Esophagus (tissue), 2 donors: ENCODE measurements at regions not wholly inside any gene's neighbourhood (a gene's known extent, or its start where the extent isn't known, plus 50 kb on each side); places are given as distances from the start of the nearest gene placed in this dataset.

Source experiments
- H3K27ac ChIP-seq, 2 donors: one replicate each; pipeline ENCODE4 v1.5.1; 2013; ENCODE audit warnings: low read depth in 2 of 2, mild to moderate bottlenecking in 2 of 2, inconsistent platforms in 1 of 2, low read length in 1 of 2, moderate library complexity in 1 of 2
- H3K27me3 ChIP-seq, 2 donors: one replicate each; pipeline ENCODE4 v1.6.1; 2013; ENCODE audit warnings: low read length in 2 of 2, control low read depth in 1 of 2, mild to moderate bottlenecking in 1 of 2; ENCODE audit not compliant: insufficient read depth in 2 of 2, control insufficient read depth in 1 of 2
- H3K36me3 ChIP-seq, 2 donors: one replicate each; pipeline ENCODE4 v1.6.1; 2013; ENCODE audit warnings: low read length in 1 of 2; ENCODE audit not compliant: control insufficient read depth in 2 of 2, insufficient read depth in 2 of 2
- H3K4me1 ChIP-seq, 2 donors: one replicate each; pipeline ENCODE4 v1.6.1; 2013; ENCODE audit warnings: low read length in 1 of 2; ENCODE audit not compliant: control insufficient read depth in 2 of 2, insufficient read depth in 2 of 2
- H3K4me3 ChIP-seq, 2 donors: one replicate each; pipeline ENCODE4 v1.5.1; 2013; ENCODE audit warnings: low read length in 2 of 2, mild to moderate bottlenecking in 2 of 2, low read depth in 1 of 2, moderate library complexity in 1 of 2
- H3K9me3 ChIP-seq, 2 donors: one replicate each; pipeline ENCODE4 v1.6.1; 2013; ENCODE audit warnings: mild to moderate bottlenecking in 2 of 2, low read depth in 1 of 2, low read length in 1 of 2, moderate library complexity in 1 of 2; ENCODE audit not compliant: control insufficient read depth in 2 of 2, insufficient read depth in 1 of 2
- WGBS, 2 donors: extraction: QIAGEN DNeasy Blood & Tissue Kit; methylation state at CpG; one replicate each; pipeline ENCODE4 v1.1.7; 2013; 5-methylcytosine and 5-hydroxymethylcytosine counted together
- donor health status: healthy with polysubstance abuse.
- donor health status: Bipolar disorder and iron deficiency.

DNA sequence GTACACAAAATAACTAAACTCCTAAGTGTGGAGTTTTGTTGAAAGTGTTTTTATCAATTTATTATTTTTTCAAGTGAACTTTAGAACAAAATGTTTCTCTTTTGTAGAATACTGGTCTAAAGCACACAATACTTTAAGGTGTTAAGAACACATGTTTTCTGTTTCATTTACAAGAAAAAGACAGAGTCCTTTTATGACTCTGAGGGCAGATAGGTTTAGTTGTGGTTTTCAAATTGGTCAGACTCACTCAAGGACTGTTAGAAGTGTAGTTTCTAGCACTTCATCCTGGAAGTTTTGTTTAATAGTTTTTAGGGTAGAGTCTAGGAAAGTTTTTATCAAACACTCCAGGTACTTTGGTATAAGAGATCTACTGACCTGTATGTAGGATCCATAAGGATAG, 376.5 kb downstream of the LRRIQ3 start:
- Histone ChIP-seq H3K4me3 (no peak overlapping the region), H3K4me1 (no peaks in the 10 kb centered on the region), H3K27me3 (no peaks in the 10 kb centered on the region), H3K9me3 (no peaks in the 10 kb centered on the region), H3K27ac (no peak overlapping the region), H3K36me3 (no peaks in the 10 kb centered on the region)

DNA sequence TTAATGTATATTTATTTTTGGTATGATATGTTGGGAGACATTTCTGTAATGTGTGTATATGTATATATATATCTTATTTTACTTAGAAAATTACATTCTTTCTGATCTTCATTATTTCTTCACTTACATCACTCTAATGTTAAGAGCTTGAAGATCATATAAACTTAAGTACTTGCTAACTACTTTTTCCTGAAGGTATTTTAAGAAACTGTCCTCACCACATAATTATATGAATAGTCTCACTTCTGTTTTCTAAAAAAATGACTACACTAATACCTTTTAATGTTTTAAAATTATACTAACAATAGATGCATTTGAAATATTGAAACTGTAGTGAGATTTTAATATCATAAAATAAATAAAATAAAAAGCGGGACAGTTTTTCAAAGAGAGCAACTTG, 377.1 kb downstream of the LRRIQ3 start:
- H3K36me3 ChIP-seq = no peaks in the 10 kb centered on the region
- H3K27ac ChIP-seq = no peak overlapping the region
- H3K4me1 ChIP-seq = no peaks in the 10 kb centered on the region
- H3K9me3 ChIP-seq = no peaks in the 10 kb centered on the region
- no peak overlapping the region for H3K4me3 ChIP-seq
- WGBS, 2 donors = 86 to 93% methylated on average over 1 of the region's 1 CpG
- H3K27me3 ChIP-seq = no peaks in the 10 kb centered on the region

DNA sequence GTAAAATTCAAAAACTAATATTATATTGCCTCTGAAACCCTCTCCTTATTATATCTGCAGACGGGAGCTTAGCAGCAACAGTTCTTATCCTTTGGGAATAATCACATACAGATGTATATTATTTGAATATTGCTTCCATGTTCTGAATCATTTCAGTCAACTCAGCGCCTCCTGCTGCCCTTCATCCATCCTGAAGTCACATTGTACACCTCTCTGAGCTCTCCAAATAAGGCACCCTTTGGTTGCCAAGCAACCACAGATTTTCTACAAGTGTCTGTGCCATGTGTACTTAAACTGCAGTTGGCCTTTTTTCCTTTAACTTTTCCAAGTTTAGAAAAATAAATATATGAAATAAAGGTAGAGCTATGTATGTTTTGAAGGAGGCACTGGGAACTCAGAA, 384.3 kb downstream of the LRRIQ3 start:
- H3K36me3 ChIP-seq = no peaks in the 10 kb centered on the region
- 32 to 34% methylated on average over 2 of the region's 2 CpGs for WGBS, 2 donors
- no peaks in the 10 kb centered on the region for H3K9me3 ChIP-seq
- H3K27me3 ChIP-seq = no peaks in the 10 kb centered on the region
- H3K4me3 ChIP-seq = no peak overlapping the region
- H3K27ac ChIP-seq = no peak overlapping the region
- H3K4me1 ChIP-seq = no peaks in the 10 kb centered on the region

DNA sequence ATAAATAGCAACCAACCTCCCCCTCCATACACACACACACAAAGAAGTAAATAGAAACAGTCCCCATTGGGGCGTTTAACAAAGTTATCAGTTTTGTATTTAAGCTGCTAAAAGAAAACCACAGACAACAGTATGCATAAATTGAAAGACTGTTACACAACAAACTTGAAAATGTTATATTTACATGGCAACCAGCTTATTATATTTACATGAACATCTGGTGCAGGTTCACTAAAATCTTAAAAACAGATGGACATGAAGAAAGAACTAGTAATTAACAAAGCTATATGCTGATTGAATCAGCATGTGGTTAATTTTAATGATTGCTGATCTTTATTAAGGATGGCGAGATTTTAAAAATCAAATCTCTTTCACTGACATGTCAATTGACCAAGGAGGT, 384.7 kb downstream of the LRRIQ3 start:
- H3K4me1 ChIP-seq = no peaks in the 10 kb centered on the region
- H3K27me3 ChIP-seq = no peaks in the 10 kb centered on the region
- no peak overlapping the region for H3K27ac ChIP-seq
- H3K4me3 ChIP-seq = no peak overlapping the region
- H3K36me3 ChIP-seq = no peaks in the 10 kb centered on the region
- no peaks in the 10 kb centered on the region for H3K9me3 ChIP-seq
- WGBS, 2 donors = 60 to 62% methylated on average over 2 of the region's 2 CpGs

DNA sequence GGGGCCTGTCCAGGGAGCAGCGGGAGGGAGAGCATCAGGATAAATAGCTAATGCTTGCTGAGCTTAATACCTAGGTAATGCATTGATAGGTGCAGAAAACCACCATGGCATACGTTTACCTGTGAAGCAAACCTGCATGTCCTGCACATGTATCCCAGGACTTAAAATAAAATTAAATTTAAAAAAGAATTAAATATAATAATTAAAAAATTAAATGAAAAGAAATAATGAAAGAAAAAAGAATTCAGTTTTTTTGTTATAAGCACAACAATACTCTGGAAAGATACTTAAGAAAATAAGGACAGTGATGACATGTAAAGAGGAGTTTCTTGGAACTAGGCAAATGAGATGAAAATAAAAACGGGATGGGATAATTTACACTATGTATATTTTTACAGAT, 386.2 kb downstream of the LRRIQ3 start:
- no peak overlapping the region for H3K27ac ChIP-seq
- no peaks in the 10 kb centered on the region for H3K4me1 ChIP-seq
- no peaks in the 10 kb centered on the region for H3K9me3 ChIP-seq
- H3K36me3 ChIP-seq = no peaks in the 10 kb centered on the region
- no peaks in the 10 kb centered on the region for H3K27me3 ChIP-seq
- 68 to 72% methylated on average over 3 of the region's 3 CpGs for WGBS, 2 donors
- H3K4me3 ChIP-seq = no peak overlapping the region

DNA sequence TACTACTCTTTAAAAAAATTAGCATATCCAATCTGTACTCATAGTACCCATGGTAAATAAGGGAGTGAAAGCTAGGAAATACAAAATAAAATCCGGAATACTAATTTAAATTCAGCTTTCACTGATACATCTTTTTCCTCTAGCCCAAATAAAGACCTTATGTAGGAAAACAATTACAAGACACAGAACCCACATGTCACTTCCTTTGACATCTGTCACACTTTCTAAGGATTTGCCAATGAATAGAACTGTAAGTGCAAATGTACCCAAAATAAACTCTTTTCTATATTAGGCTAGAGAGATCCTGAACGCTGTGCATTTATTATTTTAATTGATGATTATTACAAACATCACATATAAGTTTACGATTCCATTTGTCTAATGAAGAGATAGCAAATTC, 393.0 kb downstream of the LRRIQ3 start:
- WGBS, 2 donors = 75 to 80% methylated on average over 3 of the region's 3 CpGs
- Histone ChIP-seq H3K27me3 (no peaks in the 10 kb centered on the region), H3K4me3 (no peak overlapping the region), H3K36me3 (no peaks in the 10 kb centered on the region), H3K27ac (no peak overlapping the region), H3K9me3 (no peaks in the 10 kb centered on the region), H3K4me1 (no peaks in the 10 kb centered on the region)

DNA sequence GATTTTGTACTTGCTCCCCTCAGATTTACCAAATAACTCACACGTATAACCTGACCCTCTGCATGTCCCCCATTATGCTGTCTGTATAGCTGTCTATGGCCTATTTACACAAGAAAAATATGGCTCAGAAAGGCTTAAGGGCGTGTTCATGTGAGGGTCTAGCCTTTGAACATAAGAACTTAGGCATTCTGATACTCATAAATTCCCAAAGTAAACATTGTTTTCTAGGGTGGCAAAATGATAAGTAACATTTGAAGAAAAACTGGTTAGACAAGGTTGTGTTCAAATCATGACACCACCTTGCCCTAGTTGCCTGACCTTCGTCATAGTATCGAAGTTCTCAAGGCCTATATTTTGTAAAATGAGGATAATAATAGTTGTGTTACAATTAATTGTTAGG, 394.6 kb downstream of the LRRIQ3 start:
- no peaks in the 10 kb centered on the region for H3K36me3 ChIP-seq
- no peaks in the 10 kb centered on the region for H3K9me3 ChIP-seq
- 49 to 66% methylated on average over 4 of the region's 4 CpGs for WGBS, 2 donors
- H3K4me1 ChIP-seq = no peaks in the 10 kb centered on the region
- H3K4me3 ChIP-seq = no peak overlapping the region
- H3K27me3 ChIP-seq = no peaks in the 10 kb centered on the region
- H3K27ac ChIP-seq = no peak overlapping the region

DNA sequence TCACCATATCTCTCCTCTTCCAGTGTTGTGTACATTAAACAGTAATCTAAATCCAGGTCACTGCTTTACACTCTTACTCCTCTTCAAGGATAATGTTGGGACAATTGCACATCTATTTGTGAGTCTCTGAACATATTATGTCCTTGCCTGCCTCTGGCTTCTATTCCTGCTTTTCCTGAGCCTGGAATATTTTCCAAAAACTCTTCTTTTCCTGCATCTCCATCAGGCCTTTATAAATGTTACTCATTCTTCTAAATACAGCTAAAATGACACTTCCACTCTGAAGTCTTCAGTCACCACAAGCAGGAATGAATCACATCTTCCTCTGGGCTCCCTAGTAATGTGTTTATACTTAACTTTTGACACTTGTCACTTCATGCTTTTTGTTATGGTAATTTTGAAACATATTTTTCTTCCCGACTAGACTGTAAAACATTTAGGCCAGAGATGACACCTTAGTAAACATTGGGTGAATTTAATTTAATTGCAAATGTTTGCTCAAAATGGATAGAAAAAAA, 396.0 kb downstream of the LRRIQ3 start:
- no peaks in the 10 kb centered on the region for H3K36me3 ChIP-seq
- 22 to 30% methylated on average over 1 of the region's 1 CpG for WGBS, 2 donors
- no peaks in the 10 kb centered on the region for H3K4me1 ChIP-seq

DNA sequence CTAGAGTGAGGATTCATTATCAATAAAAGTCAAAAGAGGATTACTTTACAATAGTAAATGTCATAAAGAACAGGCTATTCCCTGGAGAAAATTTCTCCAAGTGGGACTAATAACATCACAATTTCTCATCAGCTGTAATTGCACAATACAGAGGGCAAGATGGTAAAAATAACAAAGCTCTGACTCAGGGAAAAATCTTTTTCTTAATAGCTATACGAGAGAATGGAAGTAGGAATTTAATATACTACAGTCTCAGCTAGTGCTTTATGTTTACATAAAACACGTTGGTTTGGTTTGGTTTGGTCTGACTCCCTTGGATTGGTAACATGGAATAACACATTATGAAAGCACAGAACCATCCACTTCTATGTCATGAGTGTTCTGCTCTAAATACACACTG, 397.6 kb downstream of the LRRIQ3 start:
- no peaks in the 10 kb centered on the region for H3K4me1 ChIP-seq
- H3K27ac ChIP-seq = no peak overlapping the region
- H3K9me3 ChIP-seq = no peaks in the 10 kb centered on the region
- WGBS, 2 donors = 23 to 34% methylated on average over 2 of the region's 2 CpGs
- no peaks in the 10 kb centered on the region for H3K36me3 ChIP-seq
- no peak overlapping the region for H3K4me3 ChIP-seq
- H3K27me3 ChIP-seq = no peaks in the 10 kb centered on the region

More for the DNA sequence above, 396.0 kb downstream of the LRRIQ3 start:
- Histone ChIP-seq H3K27me3 (no peaks in the 10 kb centered on the region), H3K9me3 (no peaks in the 10 kb centered on the region), H3K4me3 (no peak overlapping the region), H3K27ac (no peak overlapping the region)

DNA sequence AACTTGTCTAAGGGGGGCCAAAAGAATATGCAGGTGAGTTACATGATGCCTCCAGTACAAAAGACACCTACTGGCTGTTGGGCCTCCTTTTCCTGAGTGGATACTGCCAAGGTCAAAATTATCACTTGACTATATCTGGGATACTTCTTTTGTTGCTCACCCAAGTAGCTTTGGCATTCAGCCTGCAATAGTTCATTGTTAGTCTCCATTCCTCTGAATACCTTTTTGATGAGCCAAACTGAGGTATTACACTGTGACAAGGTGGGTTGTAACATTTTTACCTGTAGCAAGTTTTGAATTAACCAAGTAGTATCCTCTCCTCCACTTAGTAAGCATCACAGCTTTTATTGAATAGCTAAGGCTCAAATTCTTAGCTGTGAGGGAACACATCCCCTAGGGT, 408.0 kb downstream of the LRRIQ3 start:
- Histone ChIP-seq H3K4me3 (no peak overlapping the region), H3K36me3 (no peaks in the 10 kb centered on the region), H3K27ac (no peak overlapping the region), H3K4me1 (no peaks in the 10 kb centered on the region), H3K9me3 (peaks cover 3% of the 10 kb centered on the region in 2 donors), H3K27me3 (no peaks in the 10 kb centered on the region)
